Calu3 (cell line): ENCODE measurements at regions not wholly inside any gene's neighbourhood (a gene's known extent, or its start where the extent isn't known, plus 50 kb on each side); places are given as distances from the start of the nearest gene placed in this dataset.

Experiments
- BruUV-seq: library from RNA; stranded (reverse); fragments of 400-500 nt; replicated peaks from 2 replicates; lab custom pipeline; 2021; lab: Mats Ljungman, UMichigan
- CTCF ChIA-PET: fragments of 300-600 bp; sonication (Branson Sonifier 250); formaldehyde crosslinking; loops from one replicate; lab custom pipeline; 2022; ENCODE audit warnings: antibody characterized with exemption; lab: Charles Lee
- DNase-seq: peaks from one replicate; pipeline ENCODE4 v3.0.0; 2022
- H3K27ac Mint-ChIP-seq: one replicate; pipeline ENCODE4 v1.8.0; 2022; ENCODE audit warnings: mixed read lengths; ENCODE audit not compliant: unreplicated experiment
- H3K27me3 Mint-ChIP-seq: one replicate; pipeline ENCODE4 v1.8.0; 2022; ENCODE audit warnings: mixed read lengths; ENCODE audit not compliant: unreplicated experiment
- H3K36me3 Mint-ChIP-seq: one replicate; pipeline ENCODE4 v1.8.0; 2022; ENCODE audit warnings: mild to moderate bottlenecking, moderate library complexity, mixed read lengths; ENCODE audit not compliant: insufficient read depth, unreplicated experiment
- H3K4me1 Mint-ChIP-seq: one replicate; pipeline ENCODE4 v1.8.0; 2022; ENCODE audit warnings: mild to moderate bottlenecking, low read depth, mixed read lengths; ENCODE audit not compliant: unreplicated experiment
- H3K4me3 Mint-ChIP-seq: one replicate; pipeline ENCODE4 v1.8.0; 2022; ENCODE audit warnings: mild to moderate bottlenecking, low read depth, moderate library complexity, mixed read lengths; ENCODE audit not compliant: unreplicated experiment
- H3K9me3 Mint-ChIP-seq: one replicate; pipeline ENCODE4 v1.8.0; 2022; ENCODE audit warnings: low read depth, mixed read lengths; ENCODE audit not compliant: unreplicated experiment
- CTCF ChIP-seq: fragments of 200-600 bp; IDR thresholded peaks from one replicate; pipeline ENCODE4 v1.8.0; 2022; ENCODE audit warnings: antibody characterized with exemption; ENCODE audit not compliant: unreplicated experiment
- intact Hi-C: fragments of 100-400 bp; cut with micrococcal nuclease; formaldehyde crosslinking; loops from one replicate; pipeline ENCODE4 v1.10.0; 2022; ENCODE audit not compliant: unreplicated experiment

- intact Hi-C loops, result no loop called here
- Mint-ChIP-seq H3K27ac (no peak overlapping the region), H3K9me3 (no peaks in the 10 kb centered on the region), H3K27me3 (no peaks in the 10 kb centered on the region), H3K4me1 (no peaks in the 10 kb centered on the region), H3K36me3 (no peaks in the 10 kb centered on the region), H3K4me3 (no peak overlapping the region)
- TF ChIP-seq CTCF, result no peak
- no TSS peak for BruUV-seq
- CTCF ChIA-PET, result no interaction called here
- DNase-seq, result no peak
Observed at GRCh38 chr9:29021632-29022031, 1448.4 kb upstream of the C9orf72 start.

- BruUV-seq, result no TSS peak
- no peaks in the 10 kb centered on the region for H3K9me3 Mint-ChIP-seq
- no peak for DNase-seq
- no peak overlapping the region for H3K27ac Mint-ChIP-seq
- CTCF ChIA-PET, result no interaction called here
- TF ChIP-seq CTCF, result no peak
- H3K27me3 Mint-ChIP-seq, result no peaks in the 10 kb centered on the region
- H3K4me3 Mint-ChIP-seq, result no peak overlapping the region
- intact Hi-C loops, result no loop called here
- H3K4me1 Mint-ChIP-seq, result peaks cover 10% of the 10 kb centered on the region
- no peaks in the 10 kb centered on the region for H3K36me3 Mint-ChIP-seq
Observed at GRCh38 chr9:29038332-29038731, 1465.1 kb upstream of the C9orf72 start.

DNA sequence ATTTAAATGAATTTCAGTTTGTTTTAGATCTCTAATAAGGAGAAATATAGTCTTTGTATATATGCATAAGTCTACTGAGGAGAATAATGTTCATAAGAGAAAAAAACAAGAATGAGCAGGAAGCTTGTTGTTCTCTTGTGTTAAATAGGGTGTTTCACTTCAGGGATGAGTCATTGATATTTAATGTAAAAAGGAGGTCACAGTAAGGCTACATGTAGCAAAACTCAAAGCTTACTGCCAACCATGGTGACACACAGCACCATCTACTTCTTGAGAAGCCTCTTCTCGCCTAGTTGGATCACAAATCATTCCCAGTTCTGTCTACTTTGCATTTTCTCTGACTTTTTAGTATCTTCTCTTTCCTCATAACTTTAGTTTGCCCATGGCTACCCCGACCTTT lies 1466.0 kb upstream of the C9orf72 start:
- no peak for TF ChIP-seq CTCF
- Mint-ChIP-seq H3K27ac (peak overlapping the region; percentile 90), H3K27me3 (no peaks in the 10 kb centered on the region), H3K9me3 (no peaks in the 10 kb centered on the region), H3K4me3 (no peak overlapping the region), H3K36me3 (no peaks in the 10 kb centered on the region), H3K4me1 (peaks cover 10% of the 10 kb centered on the region)
- no TSS peak for BruUV-seq
- intact Hi-C loops, result no loop called here
- CTCF ChIA-PET, result interaction anchor here (0.6 to 1.0 kb wide), 2 partner anchors 41 to 116 kb away, joined by 3 read pairs; no protein-coding TSS in a partner anchor
- no peak for DNase-seq

DNA sequence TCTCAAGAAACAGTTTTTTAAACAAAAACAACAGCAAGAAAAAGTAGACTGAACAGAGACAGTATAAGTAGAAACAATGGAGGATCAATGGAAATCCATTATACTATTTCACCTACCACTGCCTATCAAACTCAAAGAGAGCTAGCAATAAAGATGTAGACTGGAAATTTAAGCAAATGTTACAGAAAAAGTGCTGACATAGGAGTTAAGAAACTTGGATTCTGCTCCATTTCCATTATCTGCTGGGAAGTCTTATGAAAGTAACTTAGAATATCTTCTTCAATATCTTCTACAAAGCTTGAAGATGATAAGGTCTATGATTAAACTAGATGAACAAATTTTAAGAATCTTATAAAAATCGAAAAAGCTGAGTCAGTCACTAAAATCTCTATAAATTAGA lies 1469.8 kb upstream of the C9orf72 start:
- BruUV-seq, result no TSS peak
- H3K9me3 Mint-ChIP-seq, result no peaks in the 10 kb centered on the region
- H3K4me3 Mint-ChIP-seq, result no peak overlapping the region
- H3K27ac Mint-ChIP-seq, result no peak overlapping the region
- intact Hi-C loops, result no loop called here
- TF ChIP-seq CTCF, result no peak
- CTCF ChIA-PET, result no interaction called here
- H3K4me1 Mint-ChIP-seq, result peaks cover 10% of the 10 kb centered on the region
- no peaks in the 10 kb centered on the region for H3K27me3 Mint-ChIP-seq
- no peak for DNase-seq
- H3K36me3 Mint-ChIP-seq, result peaks cover 4% of the 10 kb centered on the region
